HG03558 (cell line): ENCODE measurements at regions not wholly inside any gene's neighbourhood (a gene's known extent, or its start where the extent isn't known, plus 50 kb on each side); places are given as distances from the start of the nearest gene placed in this dataset.

Experiments
- ATAC-seq: cut with Tn5 transposase; IDR thresholded peaks from one replicate; pipeline ENCODE4 v1.9.1; 2021; ENCODE audit warnings: moderate number of reproducible peaks; ENCODE audit not compliant: unreplicated experiment; ENCODE audit errors: extremely low read depth

DNA sequence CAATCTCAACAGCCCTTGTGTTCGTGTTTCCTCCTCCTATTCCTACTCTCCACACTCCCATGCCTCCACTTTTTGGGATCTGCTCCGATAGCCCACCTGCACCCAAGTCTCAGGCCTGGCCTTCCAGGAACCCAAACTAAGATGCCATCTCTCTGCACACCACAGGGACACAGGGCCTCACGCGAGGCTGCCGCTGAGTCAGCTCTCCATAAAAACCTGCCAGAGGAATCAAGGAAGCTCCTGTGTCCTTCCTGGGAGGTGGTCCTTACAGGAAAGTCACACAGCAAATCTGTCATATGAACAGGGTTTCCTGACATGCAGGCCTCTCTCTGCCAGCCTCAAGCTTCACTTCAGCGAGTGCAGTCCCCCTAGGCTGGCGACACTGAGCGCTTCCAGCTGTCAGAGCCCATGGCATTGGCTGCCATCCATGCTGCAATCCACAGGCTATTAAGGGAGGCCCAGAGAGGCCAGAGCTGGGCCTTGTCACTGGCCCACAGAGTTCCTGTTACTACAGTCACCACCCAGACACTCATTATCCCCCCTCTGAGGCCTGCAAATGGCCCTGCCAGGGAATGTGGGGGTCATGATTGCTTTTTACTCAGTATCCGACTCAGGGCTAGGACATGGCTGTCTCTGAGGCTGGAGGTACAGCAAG is 151.4 kb downstream of the OAT start:
- no peak for ATAC-seq

DNA sequence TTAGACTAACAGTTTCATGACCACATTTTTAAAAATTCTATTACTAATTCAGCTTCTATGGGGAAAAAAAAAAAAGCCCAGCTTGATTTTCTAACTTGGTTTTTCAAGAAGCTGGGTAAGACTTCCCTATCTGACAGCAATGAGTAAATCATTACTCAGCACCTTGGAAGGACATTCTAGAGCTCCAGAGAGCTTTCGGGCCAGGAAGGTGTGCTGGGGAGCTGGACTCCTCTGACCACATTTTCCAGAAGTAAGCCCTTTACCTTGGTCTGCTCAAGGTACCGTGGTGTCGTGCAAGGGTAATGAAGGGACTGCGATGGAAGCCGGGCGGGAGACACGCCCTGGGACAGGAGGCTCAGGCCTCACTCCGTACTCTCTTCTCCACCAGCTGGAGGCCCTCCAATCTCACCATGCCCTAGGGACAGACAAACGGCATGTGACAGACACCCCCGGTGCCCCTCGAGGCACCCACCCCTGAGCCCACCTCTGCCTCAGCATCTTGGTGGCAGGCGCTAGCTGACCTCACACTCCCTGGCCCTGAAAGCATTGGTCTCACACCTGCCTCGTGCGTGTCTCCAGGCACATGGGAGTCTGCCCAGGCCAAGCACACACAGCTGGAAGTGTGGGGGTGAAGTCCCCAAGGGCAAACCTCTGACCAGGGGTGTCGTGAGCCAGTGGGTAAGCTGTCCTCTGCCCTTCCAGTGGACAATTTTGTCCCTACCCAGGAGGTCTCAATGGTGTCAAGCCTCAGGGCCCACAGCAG is 152.1 kb downstream of the OAT start:
- no peak for ATAC-seq

- no peak for ATAC-seq
Observed at GRCh38 chr10:124265776-124266467, 152.8 kb downstream of the OAT start.

DNA sequence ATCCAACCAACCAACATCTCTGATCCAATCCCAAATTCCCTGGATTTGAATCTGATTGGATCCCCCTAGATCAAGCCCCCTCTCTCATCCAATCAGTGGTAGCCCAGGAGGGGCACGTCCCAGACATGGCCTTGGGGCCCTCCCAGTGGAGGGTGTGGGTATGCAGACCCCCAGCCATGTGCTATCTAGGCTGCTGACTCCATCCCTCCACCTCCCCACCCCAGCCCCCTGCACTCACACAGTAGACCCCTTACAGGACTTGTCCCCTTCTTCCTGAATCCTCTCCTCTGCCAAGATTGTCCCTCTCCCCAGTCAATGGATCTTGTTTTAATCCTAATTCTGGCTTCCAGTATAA is 153.4 kb downstream of the OAT start:
- ATAC-seq, result no peak

DNA sequence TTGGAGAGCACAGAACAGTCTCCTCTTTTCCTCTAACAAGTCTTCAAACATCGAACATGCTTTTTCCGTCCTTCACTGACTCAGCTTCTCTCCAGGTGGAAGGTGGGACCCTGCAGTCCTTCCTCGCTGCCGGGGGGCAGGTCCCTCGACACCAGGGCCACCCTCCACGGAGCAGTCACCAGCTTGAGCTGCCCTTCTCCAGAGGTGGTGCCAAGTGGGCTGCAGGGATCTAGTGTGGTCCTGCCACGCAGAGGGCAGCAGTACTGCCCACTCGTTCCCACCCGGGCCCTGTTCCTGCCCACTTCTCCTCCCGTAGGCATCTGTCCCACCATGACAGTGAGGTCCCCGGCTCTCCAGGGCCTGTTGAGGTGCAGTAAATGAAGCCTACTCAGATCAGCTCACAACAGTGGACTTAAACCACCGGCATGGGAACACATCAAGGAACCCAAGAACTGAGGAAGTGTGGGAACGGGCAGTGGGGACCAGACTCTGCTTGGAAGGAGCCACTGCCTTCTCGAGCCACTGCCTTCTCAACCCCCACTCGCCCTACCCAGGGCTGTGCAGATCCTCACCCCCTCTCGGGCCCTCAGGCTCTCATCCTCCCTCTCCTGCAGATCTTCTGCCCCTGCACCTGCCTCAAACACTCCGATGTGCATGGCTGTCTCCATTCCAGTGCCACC is 153.9 kb downstream of the OAT start:
- no peak for ATAC-seq

DNA sequence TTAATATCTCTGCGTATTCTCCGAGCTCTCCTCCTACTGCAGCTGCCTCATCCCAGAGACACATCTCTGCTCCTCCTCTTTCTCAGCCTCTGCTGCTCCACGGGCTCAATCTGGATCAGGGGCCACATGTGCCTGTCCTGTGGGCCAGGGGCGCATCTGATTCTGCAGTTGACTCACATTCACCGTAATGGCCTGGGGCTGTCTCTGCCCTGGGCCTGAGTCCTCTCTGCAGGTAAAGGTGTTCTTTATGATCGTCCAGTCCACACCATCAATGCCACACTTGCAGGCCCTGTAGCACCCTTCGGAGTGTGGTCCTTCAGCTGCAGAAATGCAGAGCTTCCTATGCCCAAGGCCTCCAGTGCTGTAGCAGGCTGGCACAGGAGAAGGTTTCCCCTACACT is 154.5 kb downstream of the OAT start:
- no peak for ATAC-seq

- no peak for ATAC-seq
Observed at GRCh38 chr10:124263726-124264125, 155.0 kb downstream of the OAT start.

DNA sequence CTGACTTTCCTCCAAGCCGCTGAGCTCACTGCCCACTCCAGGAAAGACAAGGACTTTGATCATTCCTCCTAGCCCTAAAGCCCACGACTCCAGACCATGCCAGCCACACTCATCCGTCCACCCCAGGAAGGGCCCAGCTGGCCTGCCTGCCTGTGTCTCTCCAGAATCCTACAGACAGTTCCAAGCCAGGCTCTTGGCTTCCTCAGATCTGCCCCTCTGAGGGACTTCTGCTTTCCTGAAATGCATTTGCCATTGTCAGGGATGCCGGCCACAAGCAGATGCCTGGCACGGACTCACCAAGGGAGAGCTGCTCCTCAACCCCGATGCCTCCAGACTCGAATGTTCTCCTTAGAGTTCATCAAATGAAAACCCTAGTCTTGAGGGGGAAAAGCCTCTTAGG is 155.8 kb downstream of the OAT start:
- no peak for ATAC-seq

GRCh38 chr10:124262234-124262865 is 156.4 kb downstream of the OAT start:
- no peak for ATAC-seq

- no peak for ATAC-seq
Observed at GRCh38 chr10:124259139-124259825, 159.4 kb downstream of the OAT start.

GRCh38 chr10:124257781-124258180 is 160.9 kb downstream of the OAT start:
- no peak for ATAC-seq

DNA sequence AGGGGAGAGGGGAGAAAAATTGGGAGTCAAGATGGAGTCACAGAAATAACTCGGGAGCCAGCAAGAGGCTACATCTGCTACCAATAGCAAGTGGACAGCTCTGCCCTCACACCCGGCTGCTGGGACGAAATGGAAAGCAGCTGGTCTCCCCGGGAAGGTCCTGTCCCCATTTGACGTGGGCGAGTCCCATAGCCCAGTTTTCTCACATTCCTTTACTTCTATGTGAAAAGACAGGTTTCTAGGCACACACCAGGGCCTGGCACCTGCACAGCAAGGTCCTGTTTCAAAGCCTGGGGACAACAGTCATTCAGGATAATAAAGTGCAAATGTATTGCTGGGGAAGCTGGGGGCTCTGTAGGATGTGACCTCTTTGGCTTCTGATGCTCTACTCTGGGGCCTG is 162.6 kb downstream of the OAT start:
- no peak for ATAC-seq

DNA sequence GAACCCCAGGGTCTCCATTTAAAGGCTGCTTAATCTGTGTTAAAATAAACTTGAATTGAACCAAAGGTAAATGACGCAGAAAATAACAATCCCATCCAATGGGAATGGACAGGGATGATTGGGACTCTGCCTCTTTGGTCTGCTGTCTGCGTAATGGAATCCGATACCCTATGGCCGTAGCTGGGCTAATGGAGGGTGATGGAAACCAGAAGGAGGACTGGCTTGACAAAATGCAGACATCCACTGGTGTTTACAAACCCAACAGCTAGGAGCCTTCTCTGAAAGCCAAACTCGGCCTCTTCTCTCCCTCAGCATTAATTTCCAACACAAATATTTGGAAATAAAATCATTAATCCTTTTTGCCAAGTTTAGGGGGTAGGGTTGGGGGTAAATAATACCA is 162.2 kb upstream of the CHST15 start:
- no peak for ATAC-seq

- no peak for ATAC-seq
Observed at GRCh38 chr10:124254490-124254889, 161.1 kb upstream of the CHST15 start.

- ATAC-seq, result no peak
Observed at GRCh38 chr10:124253006-124253405, 159.6 kb upstream of the CHST15 start.

GRCh38 chr10:124252097-124252715 is 158.8 kb upstream of the CHST15 start:
- ATAC-seq, result no peak

- ATAC-seq, result no peak
Observed at GRCh38 chr10:124251317-124252065, 158.1 kb upstream of the CHST15 start.

DNA sequence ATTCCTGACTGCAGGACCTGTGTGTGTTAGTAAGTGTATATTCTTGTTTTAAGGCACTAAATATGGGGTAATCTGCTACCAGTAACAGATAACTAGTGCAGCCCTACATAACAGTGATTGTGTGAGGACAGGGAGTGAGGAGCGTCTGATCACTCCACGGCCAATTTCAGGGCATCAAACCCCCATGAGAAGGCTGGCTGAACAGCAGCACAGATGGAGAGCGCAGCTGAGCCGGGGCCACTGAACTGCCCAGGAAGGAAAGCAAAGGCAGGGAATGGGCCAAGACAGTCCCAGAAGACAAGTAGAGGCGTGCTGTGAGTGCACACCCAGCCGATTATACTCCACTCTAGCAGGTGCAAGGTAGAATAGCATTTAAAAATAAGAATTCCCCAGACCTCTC is 157.1 kb upstream of the CHST15 start:
- no peak for ATAC-seq
